PFSK-1 (cell line): ENCODE measurements at regions not wholly inside any gene's neighbourhood (a gene's known extent, or its start where the extent isn't known, plus 50 kb on each side); places are given as distances from the start of the nearest gene placed in this dataset.

ENCODE experiments used
- FOXP2 ChIP-seq: optimal IDR thresholded peaks from 2 replicates; pipeline ENCODE3; 2011; ENCODE audit warnings: borderline replicate concordance, control low read depth, inconsistent platforms; ENCODE audit not compliant: insufficient read depth; ENCODE audit errors: extremely low read length, extremely low read depth
- POLR2AphosphoS5 ChIP-seq: IDR thresholded peaks from 2 replicates; pipeline ENCODE4 v1.6.1; 2012; ENCODE audit warnings: low read depth, mild to moderate bottlenecking, control low read depth, low read length, moderate library complexity
- SIN3A ChIP-seq: IDR thresholded peaks from 2 replicates; pipeline ENCODE4 v1.6.1; 2012; ENCODE audit warnings: mild to moderate bottlenecking, low read length, moderate library complexity, borderline replicate concordance; ENCODE audit not compliant: insufficient read depth
- TAF1 ChIP-seq: IDR thresholded peaks from 2 replicates; pipeline ENCODE4 v1.6.1; 2012; ENCODE audit warnings: low read length, control low read depth, borderline replicate concordance; ENCODE audit not compliant: insufficient read depth
- TF ChIP-seq, protein P1 (sequence below), 2 experiments: IDR thresholded peaks; 2 replicates each; pipeline versions ENCODE4 v1.6.1 to v1.8.0; 2011 to 2012; ENCODE audit warnings: low read depth in 2 of 2, low read length in 2 of 2, control low read depth in 1 of 2, inconsistent platforms in 1 of 2, mild to moderate bottlenecking in 1 of 2, moderate library complexity in 1 of 2; ENCODE audit not compliant: insufficient read depth in 1 of 2

DNA sequence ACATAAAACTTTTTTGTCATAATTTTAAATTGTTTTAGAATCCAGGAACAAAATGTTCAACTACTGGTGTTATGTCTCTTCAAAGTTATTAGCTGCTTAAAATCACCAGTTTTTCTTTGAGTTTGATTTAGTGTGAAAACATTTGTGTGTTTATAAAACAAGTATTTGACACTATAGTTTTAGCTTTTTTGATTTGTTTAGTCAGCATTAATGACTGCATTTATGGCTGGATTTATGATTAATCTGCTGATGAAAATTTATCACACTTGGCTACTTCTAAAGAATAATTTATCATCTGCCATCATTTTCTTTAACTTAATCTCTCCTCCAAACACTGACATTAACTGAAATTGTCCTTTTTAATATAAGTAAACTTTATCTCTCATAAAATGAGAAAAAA is 1465.9 kb upstream of the SLC10A2 start:
- TF ChIP-seq SIN3A (no peak), TAF1 (no peak), FOXP2 (no peak), POLR2AphosphoS5 (no peak)
- TF ChIP-seq, protein P1, sequence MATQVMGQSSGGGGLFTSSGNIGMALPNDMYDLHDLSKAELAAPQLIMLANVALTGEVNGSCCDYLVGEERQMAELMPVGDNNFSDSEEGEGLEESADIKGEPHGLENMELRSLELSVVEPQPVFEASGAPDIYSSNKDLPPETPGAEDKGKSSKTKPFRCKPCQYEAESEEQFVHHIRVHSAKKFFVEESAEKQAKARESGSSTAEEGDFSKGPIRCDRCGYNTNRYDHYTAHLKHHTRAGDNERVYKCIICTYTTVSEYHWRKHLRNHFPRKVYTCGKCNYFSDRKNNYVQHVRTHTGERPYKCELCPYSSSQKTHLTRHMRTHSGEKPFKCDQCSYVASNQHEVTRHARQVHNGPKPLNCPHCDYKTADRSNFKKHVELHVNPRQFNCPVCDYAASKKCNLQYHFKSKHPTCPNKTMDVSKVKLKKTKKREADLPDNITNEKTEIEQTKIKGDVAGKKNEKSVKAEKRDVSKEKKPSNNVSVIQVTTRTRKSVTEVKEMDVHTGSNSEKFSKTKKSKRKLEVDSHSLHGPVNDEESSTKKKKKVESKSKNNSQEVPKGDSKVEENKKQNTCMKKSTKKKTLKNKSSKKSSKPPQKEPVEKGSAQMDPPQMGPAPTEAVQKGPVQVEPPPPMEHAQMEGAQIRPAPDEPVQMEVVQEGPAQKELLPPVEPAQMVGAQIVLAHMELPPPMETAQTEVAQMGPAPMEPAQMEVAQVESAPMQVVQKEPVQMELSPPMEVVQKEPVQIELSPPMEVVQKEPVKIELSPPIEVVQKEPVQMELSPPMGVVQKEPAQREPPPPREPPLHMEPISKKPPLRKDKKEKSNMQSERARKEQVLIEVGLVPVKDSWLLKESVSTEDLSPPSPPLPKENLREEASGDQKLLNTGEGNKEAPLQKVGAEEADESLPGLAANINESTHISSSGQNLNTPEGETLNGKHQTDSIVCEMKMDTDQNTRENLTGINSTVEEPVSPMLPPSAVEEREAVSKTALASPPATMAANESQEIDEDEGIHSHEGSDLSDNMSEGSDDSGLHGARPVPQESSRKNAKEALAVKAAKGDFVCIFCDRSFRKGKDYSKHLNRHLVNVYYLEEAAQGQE (IDR thresholded peaks at IDR 0.05; ENCODE audit: insufficient read depth in 1 of 2, low read depth in 2 of 2, low read length in 2 of 2) = no peak

DNA sequence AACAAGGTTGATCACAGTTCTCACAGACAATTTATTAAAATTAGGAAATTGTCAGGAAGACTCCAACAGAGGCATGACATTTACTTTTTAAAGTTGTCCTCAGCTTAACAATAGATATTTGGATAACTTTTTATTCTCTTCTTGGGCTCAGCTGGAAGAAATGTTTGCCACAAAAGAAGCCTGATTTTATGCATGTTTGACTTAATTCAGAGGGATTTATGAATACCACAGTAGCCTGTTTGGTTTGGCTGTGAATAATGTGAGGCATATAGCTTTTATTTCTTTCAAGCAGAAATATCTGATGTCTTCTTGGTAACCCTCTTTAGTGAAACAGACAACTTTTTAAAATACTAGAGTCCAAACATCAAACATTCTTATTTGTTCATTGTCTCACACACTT is 1464.5 kb upstream of the SLC10A2 start:
- TF ChIP-seq POLR2AphosphoS5 (no peak), SIN3A (no peak), FOXP2 (no peak), TAF1 (no peak)
- TF ChIP-seq, protein P1 (IDR thresholded peaks at IDR 0.05; ENCODE audit: insufficient read depth in 1 of 2, low read depth in 2 of 2, low read length in 2 of 2) = no peak

DNA sequence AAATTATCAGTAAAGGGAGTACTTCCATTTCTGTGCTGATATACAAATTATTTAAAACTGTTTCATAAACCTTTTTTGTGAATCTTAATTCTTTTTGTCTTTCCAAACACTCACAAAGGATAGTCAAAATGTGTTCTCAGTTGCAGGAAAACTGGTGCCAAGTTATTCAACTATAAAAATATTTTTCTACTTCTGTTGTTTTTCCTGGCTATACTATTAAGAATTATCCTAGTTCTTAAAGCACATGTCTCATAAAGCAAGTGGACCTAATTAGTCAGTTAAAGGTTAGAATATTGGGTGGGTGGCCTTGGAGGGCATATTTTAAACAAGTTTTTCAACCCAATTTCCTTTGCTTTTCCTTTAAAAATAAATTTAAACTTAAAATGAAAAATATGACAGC is 1460.3 kb upstream of the SLC10A2 start:
- no peak for TF ChIP-seq POLR2AphosphoS5
- TF ChIP-seq TAF1 = no peak
- no peak for TF ChIP-seq SIN3A
- TF ChIP-seq, protein P1 (IDR thresholded peaks at IDR 0.05; ENCODE audit: insufficient read depth in 1 of 2, low read depth in 2 of 2, low read length in 2 of 2) = no peak
- TF ChIP-seq FOXP2 = no peak

DNA sequence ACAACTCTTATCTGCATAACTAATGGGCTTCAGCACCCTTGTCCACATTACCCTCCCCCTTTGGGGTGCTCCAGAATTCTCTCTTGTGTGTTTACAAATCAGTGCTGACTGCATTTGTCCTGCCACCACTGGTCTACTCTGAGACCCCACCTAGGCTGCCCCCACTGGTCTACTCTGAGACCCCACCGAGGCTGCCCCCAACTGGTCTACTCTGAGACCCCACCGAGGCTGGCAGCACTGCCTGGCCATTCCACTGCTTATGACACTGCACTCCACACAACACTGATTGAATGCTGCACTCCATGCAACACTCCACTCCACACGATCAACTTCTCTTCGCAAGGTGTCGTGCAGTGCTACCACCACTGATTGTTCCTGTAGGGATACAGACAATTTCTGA is 1459.2 kb upstream of the SLC10A2 start:
- TF ChIP-seq, protein P1 (IDR thresholded peaks at IDR 0.05; ENCODE audit: insufficient read depth in 1 of 2, low read depth in 2 of 2, low read length in 2 of 2) = no peak
- TF ChIP-seq FOXP2 (no peak), POLR2AphosphoS5 (no peak), SIN3A (no peak), TAF1 (no peak)
